ENCODE measurements at regions not wholly inside any gene's neighbourhood (a gene's known extent, or its start where the extent isn't known, plus 50 kb on each side); places are given as distances from the start of the nearest gene placed in this dataset.

DNA sequence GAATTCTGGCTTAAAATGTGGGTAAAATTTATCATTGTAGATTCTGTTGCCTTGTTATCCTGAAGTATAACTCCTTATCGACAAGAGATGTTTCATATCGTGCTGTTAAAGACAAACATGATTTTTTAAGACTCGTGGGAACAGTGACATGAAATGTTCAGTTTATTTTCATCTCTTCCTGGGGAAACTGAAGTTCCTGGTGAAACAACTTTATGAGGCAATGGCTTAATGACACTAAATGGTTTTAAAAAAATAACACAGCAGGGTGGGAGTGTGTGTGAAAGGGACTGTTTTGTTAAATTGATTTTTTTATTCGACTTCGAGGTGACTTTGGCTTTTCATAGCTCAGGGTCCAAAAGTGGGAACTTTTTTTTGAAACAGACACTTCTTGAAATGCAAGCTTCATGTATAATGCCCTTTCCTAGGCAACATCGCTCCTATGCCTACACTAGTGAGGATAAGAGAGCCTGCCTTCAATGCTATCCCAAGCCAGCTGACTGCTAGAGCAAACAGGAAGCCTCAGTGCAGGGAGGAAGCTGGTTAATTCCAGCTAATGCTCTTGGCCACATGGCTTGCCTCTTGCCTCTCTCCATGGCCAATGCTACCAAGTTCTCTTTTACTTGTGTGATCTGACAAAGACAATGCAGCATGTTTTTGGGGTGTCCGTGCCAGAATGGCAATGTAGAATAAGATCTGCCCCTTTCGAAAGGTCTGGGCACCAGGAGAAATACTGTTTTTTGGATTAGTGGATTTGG lies 57.8 kb downstream of the PABIR2 start:
- TF ChIP-seq, protein P1, sequence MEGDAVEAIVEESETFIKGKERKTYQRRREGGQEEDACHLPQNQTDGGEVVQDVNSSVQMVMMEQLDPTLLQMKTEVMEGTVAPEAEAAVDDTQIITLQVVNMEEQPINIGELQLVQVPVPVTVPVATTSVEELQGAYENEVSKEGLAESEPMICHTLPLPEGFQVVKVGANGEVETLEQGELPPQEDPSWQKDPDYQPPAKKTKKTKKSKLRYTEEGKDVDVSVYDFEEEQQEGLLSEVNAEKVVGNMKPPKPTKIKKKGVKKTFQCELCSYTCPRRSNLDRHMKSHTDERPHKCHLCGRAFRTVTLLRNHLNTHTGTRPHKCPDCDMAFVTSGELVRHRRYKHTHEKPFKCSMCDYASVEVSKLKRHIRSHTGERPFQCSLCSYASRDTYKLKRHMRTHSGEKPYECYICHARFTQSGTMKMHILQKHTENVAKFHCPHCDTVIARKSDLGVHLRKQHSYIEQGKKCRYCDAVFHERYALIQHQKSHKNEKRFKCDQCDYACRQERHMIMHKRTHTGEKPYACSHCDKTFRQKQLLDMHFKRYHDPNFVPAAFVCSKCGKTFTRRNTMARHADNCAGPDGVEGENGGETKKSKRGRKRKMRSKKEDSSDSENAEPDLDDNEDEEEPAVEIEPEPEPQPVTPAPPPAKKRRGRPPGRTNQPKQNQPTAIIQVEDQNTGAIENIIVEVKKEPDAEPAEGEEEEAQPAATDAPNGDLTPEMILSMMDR (IDR thresholded peaks at IDR 0.05): no peak
- TF ChIP-seq ZFX (IDR thresholded peaks at IDR 0.05; ENCODE audit: borderline replicate concordance): no peak
